Hepatocyte (in vitro differentiated cells): ENCODE measurements at regions not wholly inside any gene's neighbourhood (a gene's known extent, or its start where the extent isn't known, plus 50 kb on each side); places are given as distances from the start of the nearest gene placed in this dataset.

ENCODE experiments used
- DNase-seq: peaks from one replicate; pipeline ENCODE4 v3.0.0-alpha.2; 2016; ENCODE audit warnings: low spot score
- H2AFZ ChIP-seq: fragments of 200-600 bp; sonication (generic); 2 replicates; pipeline ENCODE4 v1.6.0; 2016; ENCODE audit warnings: antibody characterized with exemption, mild to moderate bottlenecking
- H3K27ac ChIP-seq: fragments of 200-600 bp; sonication (generic); 2 replicates; pipeline ENCODE4 v1.5.1; 2016; ENCODE audit warnings: mild to moderate bottlenecking
- H3K27me3 ChIP-seq: fragments of 200-600 bp; sonication (generic); 2 replicates; pipeline ENCODE4 v1.6.1; 2016
- H3K36me3 ChIP-seq: fragments of 200-600 bp; sonication (generic); replicated peaks from 2 replicates; pipeline ENCODE4 v1.5.1; 2016; ENCODE audit warnings: low read depth; ENCODE audit not compliant: insufficient read depth
- H3K4me1 ChIP-seq: fragments of 200-600 bp; sonication (generic); 2 replicates; pipeline ENCODE4 v1.5.1; 2016; ENCODE audit warnings: mild to moderate bottlenecking, moderate library complexity; ENCODE audit not compliant: insufficient read depth
- H3K4me2 ChIP-seq: fragments of 200-600 bp; sonication (generic); 2 replicates; pipeline ENCODE4 v1.6.0; 2016
- H3K4me3 ChIP-seq: fragments of 200-600 bp; sonication (generic); 2 replicates; pipeline ENCODE4 v1.5.1; 2016; ENCODE audit warnings: mild to moderate bottlenecking
- H3K79me2 ChIP-seq: fragments of 200-600 bp; sonication (generic); 2 replicates; pipeline ENCODE4 v1.6.0; 2017; ENCODE audit warnings: mild to moderate bottlenecking
- H3K9me2 ChIP-seq: fragments of 200-600 bp; sonication (generic); replicated peaks from 2 replicates; pipeline ENCODE4 v1.6.0; 2017; ENCODE audit warnings: mild to moderate bottlenecking; ENCODE audit not compliant: insufficient read depth
- H3K9me3 ChIP-seq: fragments of 200-600 bp; sonication (generic); 2 replicates; pipeline ENCODE4 v1.5.1; 2016; ENCODE audit warnings: low read depth, mild to moderate bottlenecking
- H4K20me1 ChIP-seq: fragments of 200-600 bp; sonication (generic); 2 replicates; pipeline ENCODE4 v1.6.0; 2016; ENCODE audit warnings: mild to moderate bottlenecking; ENCODE audit not compliant: insufficient read depth, poor library complexity, severe bottlenecking
- EZH2 ChIP-seq: fragments of 200-600 bp; sonication (generic); IDR thresholded peaks from 2 replicates; pipeline ENCODE4 v1.6.1; 2016; ENCODE audit warnings: antibody characterized with exemption, mild to moderate bottlenecking, borderline replicate concordance
- EZH2phosphoT487 ChIP-seq: fragments of 200-600 bp; sonication (generic); IDR thresholded peaks from one replicate; pipeline ENCODE4 v1.6.1; 2018; ENCODE audit warnings: antibody characterized with exemption, mild to moderate bottlenecking, low read depth, moderate library complexity; ENCODE audit not compliant: unreplicated experiment, severe bottlenecking
- WGBS: methylation state at CpG from one replicate; pipeline ENCODE4 v1.1.6; 2016; ENCODE audit warnings: low lambda C conversion rate; ENCODE audit errors: missing lambda C conversion rate; 5-methylcytosine and 5-hydroxymethylcytosine counted together
- TF ChIP-seq, protein P1 (sequence below): fragments of 200-600 bp; sonication (generic); IDR thresholded peaks from 2 replicates; pipeline ENCODE4 v1.5.1; 2016; ENCODE audit warnings: antibody characterized with exemption, mild to moderate bottlenecking; ENCODE audit not compliant: poor library complexity

DNA sequence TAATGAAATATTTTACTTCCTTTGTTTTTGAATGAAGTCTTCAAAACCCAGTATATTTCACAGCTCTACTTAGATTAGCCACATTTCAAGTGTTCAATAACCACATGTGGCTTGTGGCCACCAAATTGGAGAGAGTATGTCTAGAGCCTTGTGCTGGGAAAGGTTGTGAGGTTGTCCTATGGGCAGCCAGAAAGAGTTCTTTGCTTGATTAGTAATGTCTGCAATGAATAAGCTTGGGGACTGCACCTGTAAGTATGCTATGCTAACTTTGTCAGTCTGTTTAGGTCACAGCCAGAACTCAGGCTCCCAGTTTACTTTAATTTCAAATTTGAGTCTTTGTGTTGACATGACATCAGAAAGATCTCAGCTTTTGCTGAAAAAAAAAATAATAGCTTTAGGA is 294.9 kb upstream of the SOX14 start:
- Histone ChIP-seq H3K27me3 (no peaks in the 10 kb centered on the region), H3K4me1 (no peaks in the 10 kb centered on the region), H3K36me3 (no peaks in the 10 kb centered on the region), H2AFZ (no peak overlapping the region), H3K79me2 (no peaks in the 10 kb centered on the region), H3K4me3 (no peak overlapping the region), H3K9me2 (no peaks in the 10 kb centered on the region), H4K20me1 (no peaks in the 10 kb centered on the region), H3K4me2 (no peak overlapping the region), H3K9me3 (no peaks in the 10 kb centered on the region), H3K27ac (no peak overlapping the region)
- no peak for DNase-seq
- TF ChIP-seq EZH2 (no peak), EZH2phosphoT487 (no peak)
- TF ChIP-seq, protein P1, sequence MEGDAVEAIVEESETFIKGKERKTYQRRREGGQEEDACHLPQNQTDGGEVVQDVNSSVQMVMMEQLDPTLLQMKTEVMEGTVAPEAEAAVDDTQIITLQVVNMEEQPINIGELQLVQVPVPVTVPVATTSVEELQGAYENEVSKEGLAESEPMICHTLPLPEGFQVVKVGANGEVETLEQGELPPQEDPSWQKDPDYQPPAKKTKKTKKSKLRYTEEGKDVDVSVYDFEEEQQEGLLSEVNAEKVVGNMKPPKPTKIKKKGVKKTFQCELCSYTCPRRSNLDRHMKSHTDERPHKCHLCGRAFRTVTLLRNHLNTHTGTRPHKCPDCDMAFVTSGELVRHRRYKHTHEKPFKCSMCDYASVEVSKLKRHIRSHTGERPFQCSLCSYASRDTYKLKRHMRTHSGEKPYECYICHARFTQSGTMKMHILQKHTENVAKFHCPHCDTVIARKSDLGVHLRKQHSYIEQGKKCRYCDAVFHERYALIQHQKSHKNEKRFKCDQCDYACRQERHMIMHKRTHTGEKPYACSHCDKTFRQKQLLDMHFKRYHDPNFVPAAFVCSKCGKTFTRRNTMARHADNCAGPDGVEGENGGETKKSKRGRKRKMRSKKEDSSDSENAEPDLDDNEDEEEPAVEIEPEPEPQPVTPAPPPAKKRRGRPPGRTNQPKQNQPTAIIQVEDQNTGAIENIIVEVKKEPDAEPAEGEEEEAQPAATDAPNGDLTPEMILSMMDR = no peak

DNA sequence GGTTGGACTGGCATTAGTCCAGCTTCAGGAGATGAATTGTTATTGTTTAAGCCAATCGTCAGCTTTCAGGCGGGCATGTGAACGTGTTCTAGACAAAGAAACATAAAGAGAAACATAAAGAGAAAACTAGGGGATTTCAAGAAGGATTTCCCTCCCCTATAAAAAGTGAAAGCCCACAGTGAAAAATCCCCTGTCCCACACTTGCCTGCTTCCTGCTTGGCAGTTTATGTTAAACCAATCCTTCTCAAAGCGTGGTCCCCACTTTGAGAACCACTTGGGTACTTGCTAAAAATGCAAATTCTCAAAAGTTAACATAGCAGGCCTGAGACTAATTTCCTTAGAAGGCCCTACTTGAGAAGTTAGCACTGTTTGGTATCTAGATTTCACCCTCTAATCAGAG is 293.0 kb upstream of the SOX14 start:
- H3K79me2 ChIP-seq = no peaks in the 10 kb centered on the region
- no peak for DNase-seq
- H3K4me1 ChIP-seq = no peaks in the 10 kb centered on the region
- H4K20me1 ChIP-seq = no peaks in the 10 kb centered on the region
- no peak overlapping the region for H3K4me3 ChIP-seq
- H3K36me3 ChIP-seq = no peaks in the 10 kb centered on the region
- no peaks in the 10 kb centered on the region for H3K27me3 ChIP-seq
- no peak overlapping the region for H2AFZ ChIP-seq
- no peaks in the 10 kb centered on the region for H3K9me3 ChIP-seq
- TF ChIP-seq, protein P1 = no peak
- TF ChIP-seq EZH2phosphoT487 (no peak), EZH2 (no peak)
- no peak overlapping the region for H3K4me2 ChIP-seq
- no peaks in the 10 kb centered on the region for H3K9me2 ChIP-seq
- WGBS = 84% methylated on average over 4 of the region's 4 CpGs
- H3K27ac ChIP-seq = no peak overlapping the region

DNA sequence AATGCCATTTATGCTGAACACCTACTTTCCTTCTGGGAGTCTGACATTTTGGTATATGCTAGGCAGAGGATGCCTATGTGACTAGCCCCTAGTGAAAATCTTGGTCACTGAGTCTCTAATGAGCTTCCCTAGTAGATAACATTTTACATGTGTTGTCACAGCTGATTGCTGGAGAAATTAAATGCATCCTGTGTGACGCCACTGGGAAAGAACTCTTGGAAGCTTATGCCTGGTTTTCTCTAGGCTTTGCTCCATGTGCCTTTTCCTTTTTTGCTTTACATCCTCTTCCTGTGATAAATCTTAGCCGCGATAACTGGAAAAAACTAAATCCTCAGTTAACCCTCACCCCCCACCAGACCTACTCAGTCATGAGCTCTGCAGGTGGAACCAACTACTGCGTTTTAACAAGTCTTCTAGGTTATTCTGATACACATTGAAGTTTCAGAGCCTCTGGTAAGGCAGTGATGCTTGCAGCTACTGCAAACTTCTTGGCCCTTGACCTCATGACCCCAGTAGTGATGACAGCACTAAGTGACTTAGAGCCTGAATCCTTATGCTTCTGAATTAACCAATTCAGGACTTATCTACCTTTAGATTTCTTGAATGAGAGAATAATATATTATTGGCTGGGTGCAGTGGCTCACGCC is 292.4 kb upstream of the SOX14 start:
- Histone ChIP-seq H3K4me2 (no peak overlapping the region), H3K36me3 (no peaks in the 10 kb centered on the region), H3K4me3 (no peak overlapping the region), H3K9me2 (no peaks in the 10 kb centered on the region), H3K27me3 (no peaks in the 10 kb centered on the region), H3K79me2 (no peaks in the 10 kb centered on the region), H3K27ac (no peak overlapping the region), H2AFZ (no peak overlapping the region), H3K9me3 (no peaks in the 10 kb centered on the region), H3K4me1 (no peaks in the 10 kb centered on the region), H4K20me1 (no peaks in the 10 kb centered on the region)
- DNase-seq = no peak
- TF ChIP-seq, protein P1 = no peak
- TF ChIP-seq EZH2 (no peak), EZH2phosphoT487 (no peak)
- WGBS = 77% methylated on average over 5 of the region's 5 CpGs

DNA sequence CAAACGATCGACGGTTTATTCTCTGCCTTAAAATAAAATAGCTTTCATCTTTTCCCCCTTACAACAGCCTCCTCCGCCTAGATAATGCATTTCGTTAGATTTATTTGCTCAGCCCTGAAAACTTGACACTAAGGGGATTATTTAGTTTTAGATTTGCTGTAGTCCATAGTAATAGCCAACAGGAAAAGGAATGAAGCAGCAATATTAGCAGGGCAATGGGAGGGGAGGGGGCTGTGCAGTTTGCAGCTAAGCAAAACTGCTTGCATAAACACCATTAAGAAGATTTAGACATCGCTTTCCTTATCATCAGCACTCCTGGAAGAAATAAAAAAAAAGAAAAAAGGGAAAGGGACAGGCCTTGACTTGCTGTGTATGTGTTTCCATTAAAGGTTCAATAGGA is 286.5 kb upstream of the SOX14 start:
- H3K9me2 ChIP-seq = no peaks in the 10 kb centered on the region
- no peak overlapping the region for H3K4me2 ChIP-seq
- no peaks in the 10 kb centered on the region for H3K27me3 ChIP-seq
- no peak overlapping the region for H2AFZ ChIP-seq
- 81% methylated on average over 6 of the region's 6 CpGs for WGBS
- no peaks in the 10 kb centered on the region for H3K9me3 ChIP-seq
- no peaks in the 10 kb centered on the region for H4K20me1 ChIP-seq
- no peaks in the 10 kb centered on the region for H3K4me1 ChIP-seq
- no peaks in the 10 kb centered on the region for H3K36me3 ChIP-seq
- DNase-seq = no peak
- H3K4me3 ChIP-seq = no peak overlapping the region
- TF ChIP-seq, protein P1 = no peak
- TF ChIP-seq EZH2 (no peak), EZH2phosphoT487 (no peak)
- no peaks in the 10 kb centered on the region for H3K79me2 ChIP-seq
- H3K27ac ChIP-seq = no peak overlapping the region
